ENCODE measurements at regions not wholly inside any gene's neighbourhood (a gene's known extent, or its start where the extent isn't known, plus 50 kb on each side); places are given as distances from the start of the nearest gene placed in this dataset.
"Not testable (repeated sequence)": the region's sequence is repeated elsewhere in the genome, so short reads cannot be mapped to it uniquely, and the experiment has no call there.

GRCh38 chr7:106713452-106713851, 52.5 kb upstream of the CCDC71L start:
- not testable (repeated sequence) for DNase-seq

- not testable (repeated sequence) for DNase-seq
Measured at GRCh38 chr7:106714590-106715442, 53.9 kb upstream of the CCDC71L start.

GRCh38 chr7:106715730-106716129, 54.8 kb upstream of the CCDC71L start:
- no peak for DNase-seq

- no peak for DNase-seq
Measured at GRCh38 chr7:106717254-106717954, 56.4 kb upstream of the CCDC71L start.

GRCh38 chr7:106717955-106718871, 57.3 kb upstream of the CCDC71L start:
- no peak for DNase-seq

- no peak for DNase-seq
Measured at GRCh38 chr7:106720641-106721040, 59.7 kb upstream of the CCDC71L start.

- DNase-seq: no peak
Measured at GRCh38 chr7:106721816-106722785, 61.1 kb upstream of the CCDC71L start.

GRCh38 chr7:106723398-106723797, 62.4 kb upstream of the CCDC71L start:
- DNase-seq: no peak

- DNase-seq: no peak
Measured at GRCh38 chr7:106729720-106730385, 68.9 kb upstream of the CCDC71L start.

- DNase-seq: no peak
Measured at GRCh38 chr7:106731187-106731586, 70.2 kb upstream of the CCDC71L start.

GRCh38 chr7:106731646-106732444, 70.9 kb upstream of the CCDC71L start:
- no peak for DNase-seq

- no peak for DNase-seq
Measured at GRCh38 chr7:106735637-106736036, 74.7 kb upstream of the CCDC71L start.

- DNase-seq: no peak
Measured at GRCh38 chr7:106736123-106736507, 75.2 kb upstream of the CCDC71L start.

- no peak for DNase-seq
Measured at GRCh38 chr7:106736508-106737201, 75.7 kb upstream of the CCDC71L start.

- no peak for DNase-seq
Measured at GRCh38 chr7:106737202-106737562, 76.2 kb upstream of the CCDC71L start.

- DNase-seq: no peak
Measured at GRCh38 chr7:106740806-106741205, 79.8 kb upstream of the CCDC71L start.

- no peak for DNase-seq
Measured at GRCh38 chr7:106744563-106745091, 83.7 kb upstream of the CCDC71L start.

GRCh38 chr7:106747301-106747700, 86.3 kb upstream of the CCDC71L start:
- DNase-seq: not testable (repeated sequence)

- no peak for DNase-seq
Measured at GRCh38 chr7:106747804-106748203, 86.8 kb upstream of the CCDC71L start.

Data from C1 segment of cervical spinal cord (tissue), 14 donors.